Lung (tissue), 11 donors: ENCODE measurements at regions not wholly inside any gene's neighbourhood (a gene's known extent, or its start where the extent isn't known, plus 50 kb on each side); places are given as distances from the start of the nearest gene placed in this dataset.

Experiments used
- ATAC-seq: fragments of 200-7000 bp; cut with Tn5 transposase; one replicate; pipeline ENCODE4 v1.9.1; 2020; ENCODE audit warnings: moderate number of reproducible peaks; ENCODE audit not compliant: insufficient read depth, low FRiP score
- DNase-seq, 3 donors: peaks; one replicate each; pipeline ENCODE4 v3.0.0-alpha.2; 2013 to 2017
- H3K27ac ChIP-seq, 2 donors: one replicate each; pipeline ENCODE4 v1.5.1; 2013; ENCODE audit warnings: mild to moderate bottlenecking in 2 of 2, moderate library complexity in 2 of 2, control low read depth in 1 of 2, inconsistent platforms in 1 of 2, low read depth in 1 of 2, low read length in 1 of 2
- H3K27me3 ChIP-seq, 3 donors: one replicate each; pipeline ENCODE4 v1.5.1; 2013; ENCODE audit warnings: low read length in 2 of 3; ENCODE audit not compliant: control insufficient read depth in 3 of 3, insufficient read depth in 3 of 3
- H3K36me3 ChIP-seq, 4 donors: one replicate each; pipeline ENCODE4 v1.5.1; 2013; ENCODE audit warnings: low read length in 4 of 4, mild to moderate bottlenecking in 1 of 4, moderate library complexity in 1 of 4; ENCODE audit not compliant: control insufficient read depth in 4 of 4, insufficient read depth in 4 of 4
- H3K4me1 ChIP-seq, 5 donors: one replicate each; pipeline ENCODE4 v1.5.1; 2013; ENCODE audit warnings: low read length in 5 of 5, mild to moderate bottlenecking in 2 of 5, moderate library complexity in 1 of 5; ENCODE audit not compliant: control insufficient read depth in 5 of 5, insufficient read depth in 5 of 5
- H3K4me3 ChIP-seq: one replicate; pipeline ENCODE4 v1.5.1; 2013; ENCODE audit warnings: mild to moderate bottlenecking, control low read depth, moderate library complexity
- H3K9ac ChIP-seq, 2 donors: one replicate each; pipeline ENCODE4 v1.5.1; 2013; ENCODE audit warnings: low read length in 2 of 2, control low read depth in 1 of 2; ENCODE audit not compliant: insufficient read depth in 1 of 2
- H3K9me3 ChIP-seq, 4 donors: one replicate each; pipeline ENCODE4 v1.5.1; 2013; ENCODE audit warnings: low read length in 3 of 4, mild to moderate bottlenecking in 1 of 4, moderate library complexity in 1 of 4; ENCODE audit not compliant: control insufficient read depth in 4 of 4, insufficient read depth in 3 of 4
- CTCF ChIP-seq: IDR thresholded peaks from 2 replicates; pipeline ENCODE4 v1.5.1; 2012; ENCODE audit warnings: mild to moderate bottlenecking; ENCODE audit errors: control extremely low read depth, extremely low read depth
- WGBS, 2 donors: extraction: QIAGEN DNeasy Blood & Tissue Kit; methylation state at CpG; one replicate each; pipeline ENCODE4 v1.1.7; 2013; 5-methylcytosine and 5-hydroxymethylcytosine counted together
- donor health status: control.
- donor health status: control.
- donor health status: Bipolar disorder and iron deficiency.
- donor health status: healthy.
- donor health status: DM: yes; HTN: yes; CAD: no.

- TF ChIP-seq CTCF, result no peak
- Histone ChIP-seq H3K4me1 (peaks cover 0 to 8% (median 0%) of the 10 kb centered on the region in 5 donors), H3K36me3 (no peaks in the 10 kb centered on the region), H3K27me3 (no peaks in the 10 kb centered on the region), H3K4me3 (no peak overlapping the region), H3K27ac (no peak overlapping the region), H3K9me3 (no peaks in the 10 kb centered on the region), H3K9ac (no peak overlapping the region)
- DNase-seq (no peak), ATAC-seq (no peak)
- 83 to 84% methylated on average over 6 of the region's 6 CpGs for WGBS, 2 donors
Observed at GRCh38 chr2:59073286-59073685, 832.2 kb upstream of the FANCL start.

GRCh38 chr2:59068255-59068654 lies 827.1 kb upstream of the FANCL start:
- Histone ChIP-seq H3K4me1 (no peaks in the 10 kb centered on the region), H3K27ac (no peak overlapping the region), H3K27me3 (no peaks in the 10 kb centered on the region), H3K9me3 (no peaks in the 10 kb centered on the region), H3K36me3 (no peaks in the 10 kb centered on the region), H3K9ac (no peak overlapping the region), H3K4me3 (no peak overlapping the region)
- DNase-seq, result peak in 1 of 3 donors; percentile 4
- no peak for ATAC-seq
- WGBS, 2 donors, result 11 to 34% methylated on average over 2 of the region's 2 CpGs
- no peak for TF ChIP-seq CTCF

GRCh38 chr2:59066787-59067399 lies 825.8 kb upstream of the FANCL start:
- Histone ChIP-seq H3K27me3 (no peaks in the 10 kb centered on the region), H3K4me3 (no peak overlapping the region), H3K9ac (no peak overlapping the region), H3K9me3 (no peaks in the 10 kb centered on the region), H3K27ac (no peak overlapping the region), H3K4me1 (no peaks in the 10 kb centered on the region), H3K36me3 (no peaks in the 10 kb centered on the region)
- TF ChIP-seq CTCF, result no peak
- WGBS, 2 donors, result 95 to 96% methylated on average over 53 to 56 of the region's 56 CpGs
- ATAC-seq (no peak), DNase-seq (no peak)

GRCh38 chr2:59047373-59047995 lies 806.4 kb upstream of the FANCL start:
- 82 to 87% methylated on average over 4 of the region's 4 CpGs for WGBS, 2 donors
- Histone ChIP-seq H3K4me3 (no peak overlapping the region), H3K9ac (no peak overlapping the region), H3K4me1 (no peaks in the 10 kb centered on the region), H3K36me3 (no peaks in the 10 kb centered on the region), H3K9me3 (no peaks in the 10 kb centered on the region), H3K27me3 (no peaks in the 10 kb centered on the region), H3K27ac (no peak overlapping the region)
- TF ChIP-seq CTCF, result no peak
- ATAC-seq (no peak), DNase-seq (no peak)
